HepG2 (cell line): ENCODE measurements at regions not wholly inside any gene's neighbourhood (a gene's known extent, or its start where the extent isn't known, plus 50 kb on each side); places are given as distances from the start of the nearest gene placed in this dataset.

Experiments
- ATAC-seq: fragments of 200-7000 bp; cut with Tn5 transposase; 3 replicates; pipeline ENCODE4 v1.9.1; 2020; ENCODE audit warnings: mild to moderate bottlenecking, moderate library complexity
- BruUV-seq: library from RNA; stranded (reverse); fragments of 400-500 nt; replicated peaks from 2 replicates; lab custom pipeline; 2021; lab: Mats Ljungman, UMichigan
- CTCF ChIA-PET: fragments of 300-600 bp; formaldehyde crosslinking; extraction: SDS; loops from one replicate; lab custom pipeline; 2021; ENCODE audit warnings: low total read pairs, inconsistent platforms, low intra/inter-chr PET ratio; lab: Yijun Ruan, JAX
- POLR2A ChIA-PET: fragments of 350-600 bp; sonication (Branson Sonifier 250); formaldehyde crosslinking; loops from one replicate; lab custom pipeline; 2020; ENCODE audit warnings: antibody characterized with exemption, inconsistent platforms; lab: Yijun Ruan, JAX
- DNase-seq: peaks from one replicate; pipeline ENCODE4 v3.0.0-alpha.2; 2015; ENCODE audit warnings: low spot score
- FAIRE-seq: peaks from 3 replicates; lab custom pipeline; 2011; peaks lifted over from hg19 to GRCh38; lab: Jason Lieb, UNC
- H2AFZ ChIP-seq: one replicate; pipeline ENCODE4 v1.6.1; 2011; ENCODE audit warnings: low read length, inconsistent platforms
- H3K27ac ChIP-seq: fragments of 300-600 bp; 3 replicates; pipeline ENCODE4 v1.8.0; 2011; ENCODE audit warnings: mixed run types, mild to moderate bottlenecking, mixed read lengths, low read length, inconsistent platforms; ENCODE audit not compliant: insufficient read depth; ENCODE audit errors: extremely low read length
- H3K27me3 ChIP-seq, 2 experiments: fragments of 200-600 bp in 1 of 2; 2 replicates in 1 of 2; 3 replicates in 1 of 2; pipeline versions ENCODE4 v1.6.0 to v1.8.0; 2011; ENCODE audit warnings: low read length in 2 of 2, mild to moderate bottlenecking in 2 of 2, moderate library complexity in 2 of 2, inconsistent platforms in 1 of 2; ENCODE audit not compliant: insufficient read depth in 2 of 2, control insufficient read depth in 1 of 2
- H3K36me3 ChIP-seq, 2 experiments: fragments of 200-600 bp in 1 of 2; replicated peaks in 1 of 2; 2 replicates in 1 of 2; 3 replicates in 1 of 2; pipeline versions ENCODE4 v1.5.1 to v1.8.0; 2011; ENCODE audit warnings: low read length in 2 of 2, inconsistent platforms in 1 of 2; ENCODE audit not compliant: insufficient read depth in 2 of 2, control insufficient read depth in 1 of 2
- H3K4me1 ChIP-seq: 2 replicates; pipeline ENCODE4 v1.5.1; 2012; ENCODE audit warnings: low read length, inconsistent platforms; ENCODE audit not compliant: insufficient read depth
- H3K4me2 ChIP-seq: 2 replicates; pipeline ENCODE4 v1.6.0; 2011; ENCODE audit warnings: low read depth, low read length, inconsistent platforms
- H3K4me3 ChIP-seq, 3 experiments: fragments of 200-600 bp in 1 of 3; sonication (generic), shearing (Covaris generic) in 1 of 3; replicated peaks in 1 of 3; 2 replicates each; pipeline ENCODE4 v1.5.1; 2011 to 2016; ENCODE audit warnings: low read length in 3 of 3, inconsistent platforms in 2 of 3, low read depth in 2 of 3, mild to moderate bottlenecking in 2 of 3, control low read depth in 1 of 3, mixed read lengths in 1 of 3; ENCODE audit not compliant: insufficient read depth in 1 of 3
- H3K79me2 ChIP-seq: one replicate; pipeline ENCODE4 v1.6.1; 2011; ENCODE audit warnings: low read length, inconsistent platforms; ENCODE audit not compliant: insufficient read depth
- H3K9ac ChIP-seq: 2 replicates; pipeline ENCODE4 v1.6.0; 2011; ENCODE audit warnings: mild to moderate bottlenecking, low read depth, low read length, inconsistent platforms; ENCODE audit not compliant: insufficient read depth
- H3K9me3 ChIP-seq: 2 replicates; pipeline ENCODE4 v1.5.1; 2012; ENCODE audit warnings: mild to moderate bottlenecking, low read length
- H4K20me1 ChIP-seq: 2 replicates; pipeline ENCODE4 v1.6.0; 2011; ENCODE audit warnings: inconsistent platforms, mild to moderate bottlenecking, low read length, moderate library complexity; ENCODE audit not compliant: insufficient read depth
- DRAP1 ChIP-seq: IDR thresholded peaks from 2 replicates; pipeline ENCODE4 v1.6.1; 2016; ENCODE audit warnings: missing genetic modification reagents, missing compliant biosample characterization
- NBN ChIP-seq: fragments of 450-650 bp; conservative IDR thresholded peaks from 2 replicates; pipeline ENCODE4 v1.6.1; 2017
- NFIC ChIP-seq: IDR thresholded peaks from 2 replicates; pipeline ENCODE4 v1.6.1; 2012; ENCODE audit warnings: mild to moderate bottlenecking, low read length, inconsistent platforms
- PRDM4 ChIP-seq: sonication (generic); formaldehyde crosslinking; IDR thresholded peaks from 2 replicates; pipeline ENCODE4 v1.9.0; 2021; ENCODE audit warnings: missing genetic modification reagents, borderline replicate concordance
- REL ChIP-seq: sonication (generic); formaldehyde crosslinking; conservative IDR thresholded peaks from 2 replicates; pipeline ENCODE4 v1.8.0; 2022; ENCODE audit warnings: mild to moderate bottlenecking, missing genetic modification reagents, moderate library complexity
- RELA ChIP-seq: sonication (generic); formaldehyde crosslinking; IDR thresholded peaks from 2 replicates; pipeline ENCODE4 v1.4.0; 2020; ENCODE audit warnings: missing genetic modification reagents
- SMAD3 ChIP-seq: sonication (generic); formaldehyde crosslinking; IDR thresholded peaks from 2 replicates; pipeline ENCODE4 v1.4.0; 2020; ENCODE audit warnings: missing genetic modification reagents
- SMARCC2 ChIP-seq: fragments of 450-650 bp; IDR thresholded peaks from 2 replicates; pipeline ENCODE4 v1.6.1; 2017; ENCODE audit warnings: antibody characterized with exemption, mild to moderate bottlenecking
- TFDP2 ChIP-seq: sonication (generic); formaldehyde crosslinking; IDR thresholded peaks from 2 replicates; pipeline ENCODE4 v1.4.0; 2020; ENCODE audit warnings: missing genetic modification reagents
- ZFP62 ChIP-seq: sonication (generic); formaldehyde crosslinking; IDR thresholded peaks from 2 replicates; pipeline ENCODE4 v1.4.0; 2020; ENCODE audit warnings: missing genetic modification reagents
- ZFYVE20 ChIP-seq: sonication (generic); formaldehyde crosslinking; IDR thresholded peaks from 2 replicates; pipeline ENCODE4 v1.8.0; 2023; ENCODE audit warnings: low read depth, mild to moderate bottlenecking, moderate library complexity, missing genetic modification reagents, borderline replicate concordance
- ZMAT3 ChIP-seq: sonication (generic); formaldehyde crosslinking; conservative IDR thresholded peaks from 2 replicates; pipeline ENCODE4 v1.7.0; 2021; ENCODE audit warnings: missing genetic modification reagents
- ZNF296 ChIP-seq: sonication (generic); formaldehyde crosslinking; conservative IDR thresholded peaks from 2 replicates; pipeline ENCODE4 v1.5.0; 2020; ENCODE audit warnings: mild to moderate bottlenecking, missing genetic modification reagents
- ZNF383 ChIP-seq: sonication (generic); formaldehyde crosslinking; IDR thresholded peaks from 2 replicates; pipeline ENCODE4 v1.4.0; 2020; ENCODE audit warnings: missing genetic modification reagents, mild to moderate bottlenecking, borderline replicate concordance
- ZNF484 ChIP-seq: sonication (generic); formaldehyde crosslinking; IDR thresholded peaks from 2 replicates; pipeline ENCODE4 v1.5.1; 2020; ENCODE audit warnings: mild to moderate bottlenecking, low read depth, missing genetic modification reagents, borderline replicate concordance
- ZNF616 ChIP-seq: sonication (generic); formaldehyde crosslinking; IDR thresholded peaks from 2 replicates; pipeline ENCODE4 v1.5.0; 2020; ENCODE audit warnings: low read depth, mild to moderate bottlenecking, missing genetic modification reagents
- ZNF639 ChIP-seq: conservative IDR thresholded peaks from 2 replicates; pipeline ENCODE4 v1.6.1; 2018; ENCODE audit warnings: missing genetic modification reagents
- ZNF768 ChIP-seq: sonication (generic); formaldehyde crosslinking; IDR thresholded peaks from 2 replicates; pipeline ENCODE4 v1.4.0; 2020; ENCODE audit warnings: missing genetic modification reagents
- ZNF772 ChIP-seq: sonication (generic); formaldehyde crosslinking; IDR thresholded peaks from 2 replicates; pipeline ENCODE4 v1.5.0; 2020; ENCODE audit warnings: mild to moderate bottlenecking, missing genetic modification reagents
- ZSCAN21 ChIP-seq: sonication (generic); formaldehyde crosslinking; IDR thresholded peaks from 2 replicates; pipeline ENCODE4 v1.8.0; 2022; ENCODE audit warnings: mild to moderate bottlenecking, missing genetic modification reagents, moderate library complexity, borderline replicate concordance
- WGBS: methylation state at CpG from one replicate; pipeline ENCODE4 v1.1.6; 2017; ENCODE audit warnings: low lambda C conversion rate; 5-methylcytosine and 5-hydroxymethylcytosine counted together
- in situ Hi-C: cut with HindIII; loops from 2 replicates; pipeline ENCODE4 v1.10.0; 2017; ENCODE audit warnings: low pct_unique_long_range_greater_than_20kb; ENCODE audit not compliant: extremely low pct_ligation_motif_present
- intact Hi-C: fragments of 100-400 bp; cut with micrococcal nuclease; formaldehyde crosslinking; loops from one replicate; pipeline ENCODE4 v1.10.0; 2022; ENCODE audit not compliant: unreplicated experiment

GRCh38 chr12:41624571-41624970 is 436.5 kb downstream of the PDZRN4 start:
- no peaks in the 10 kb centered on the region for H3K27me3 ChIP-seq
- H3K79me2 ChIP-seq, result no peaks in the 10 kb centered on the region
- H3K4me2 ChIP-seq, result no peak overlapping the region
- WGBS, result 0% methylated on average over 1 of the region's 1 CpG
- H3K9me3 ChIP-seq, result no peaks in the 10 kb centered on the region
- ATAC-seq (no peak), DNase-seq (no peak), FAIRE-seq (no peak)
- H2AFZ ChIP-seq, result no peak overlapping the region
- H3K27ac ChIP-seq, result no peak overlapping the region
- no peaks in the 10 kb centered on the region for H3K36me3 ChIP-seq
- H3K4me1 ChIP-seq, result no peaks in the 10 kb centered on the region
- ChIA-PET CTCF (no interaction called here), POLR2A (no interaction called here)
- H3K9ac ChIP-seq, result no peak overlapping the region
- no peak overlapping the region for H3K4me3 ChIP-seq
- no peak for TF ChIP-seq RELA (CRISPR knock-in tag)
- no peak for TF ChIP-seq SMARCC2
- TF ChIP-seq PRDM4, result no peak
- TF ChIP-seq REL (CRISPR knock-in tag), result no peak
- no peak for TF ChIP-seq ZSCAN21
- no peak for TF ChIP-seq ZNF768 (CRISPR knock-in tag)
- TF ChIP-seq ZNF383 (CRISPR knock-in tag), result no peak
- no peak for TF ChIP-seq DRAP1 (CRISPR knock-in tag)
- no peak for TF ChIP-seq TFDP2 (CRISPR knock-in tag)
- TF ChIP-seq ZNF616, result no peak
- no peak for TF ChIP-seq ZNF772 (CRISPR knock-in tag)
- TF ChIP-seq ZNF296 (CRISPR knock-in tag), result no peak
- no peak for TF ChIP-seq ZFYVE20 (CRISPR knock-in tag)
- no peak for TF ChIP-seq NBN
- no peak for TF ChIP-seq NFIC
- TF ChIP-seq SMAD3, result no peak
- TF ChIP-seq ZNF639, result no peak
- no peak for TF ChIP-seq ZFP62
- TF ChIP-seq ZMAT3 (CRISPR knock-in tag), result no peak
- TF ChIP-seq ZNF484 (CRISPR knock-in tag), result no peak
- intact Hi-C loops, result no loop called here
- H4K20me1 ChIP-seq, result no peaks in the 10 kb centered on the region
- BruUV-seq, result no TSS peak
- in situ Hi-C loops, result no loop called here
